ENCODE measurements at regions not wholly inside any gene's neighbourhood (a gene's known extent, or its start where the extent isn't known, plus 50 kb on each side); places are given as distances from the start of the nearest gene placed in this dataset.

DNA sequence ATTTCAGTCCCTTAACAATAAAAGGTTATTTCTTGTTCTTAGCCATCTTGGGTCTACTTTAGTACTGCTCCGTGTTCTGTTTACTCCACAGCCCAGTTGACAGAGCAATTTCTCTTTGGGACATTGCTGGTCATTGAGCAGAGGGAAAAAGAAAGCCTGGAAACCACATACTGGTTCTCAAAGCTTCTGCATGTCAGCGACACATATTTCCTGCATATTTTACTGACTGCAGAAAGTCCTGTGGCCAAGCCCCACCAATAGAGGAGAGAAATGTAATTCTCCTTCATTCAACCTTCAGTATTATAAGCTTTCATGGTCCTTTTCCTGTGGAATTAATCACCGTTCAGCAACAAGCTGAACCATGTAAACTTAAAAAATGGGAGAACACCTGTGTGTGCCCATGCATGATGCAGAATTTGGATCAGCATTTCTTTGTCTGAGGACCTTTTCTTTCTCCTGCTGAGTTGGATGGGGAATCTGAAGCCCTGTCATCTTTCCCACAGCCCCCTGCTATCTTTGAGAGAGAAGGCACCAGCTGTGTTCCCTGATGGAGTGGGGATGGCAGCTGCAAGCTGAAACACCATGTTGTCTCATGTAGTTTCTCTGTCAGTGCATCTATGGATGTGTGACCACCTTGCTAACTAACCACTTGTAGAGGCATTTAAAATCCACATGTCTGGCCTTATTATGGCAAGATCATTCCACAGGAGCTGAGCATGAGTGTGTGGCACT, 431.6 kb downstream of the MEIS1 start:
- TF ChIP-seq POLR2A (IDR thresholded peaks at IDR 0.05) = no peak
- TF ChIP-seq, protein P1, sequence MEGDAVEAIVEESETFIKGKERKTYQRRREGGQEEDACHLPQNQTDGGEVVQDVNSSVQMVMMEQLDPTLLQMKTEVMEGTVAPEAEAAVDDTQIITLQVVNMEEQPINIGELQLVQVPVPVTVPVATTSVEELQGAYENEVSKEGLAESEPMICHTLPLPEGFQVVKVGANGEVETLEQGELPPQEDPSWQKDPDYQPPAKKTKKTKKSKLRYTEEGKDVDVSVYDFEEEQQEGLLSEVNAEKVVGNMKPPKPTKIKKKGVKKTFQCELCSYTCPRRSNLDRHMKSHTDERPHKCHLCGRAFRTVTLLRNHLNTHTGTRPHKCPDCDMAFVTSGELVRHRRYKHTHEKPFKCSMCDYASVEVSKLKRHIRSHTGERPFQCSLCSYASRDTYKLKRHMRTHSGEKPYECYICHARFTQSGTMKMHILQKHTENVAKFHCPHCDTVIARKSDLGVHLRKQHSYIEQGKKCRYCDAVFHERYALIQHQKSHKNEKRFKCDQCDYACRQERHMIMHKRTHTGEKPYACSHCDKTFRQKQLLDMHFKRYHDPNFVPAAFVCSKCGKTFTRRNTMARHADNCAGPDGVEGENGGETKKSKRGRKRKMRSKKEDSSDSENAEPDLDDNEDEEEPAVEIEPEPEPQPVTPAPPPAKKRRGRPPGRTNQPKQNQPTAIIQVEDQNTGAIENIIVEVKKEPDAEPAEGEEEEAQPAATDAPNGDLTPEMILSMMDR (IDR thresholded peaks at IDR 0.05) = no peak
